Activated CD8-positive, alpha-beta T cell treated with anti-CD3 and anti-CD28 coated beads for 36 hours (primary cell): ENCODE measurements at regions not wholly inside any gene's neighbourhood (a gene's known extent, or its start where the extent isn't known, plus 50 kb on each side); places are given as distances from the start of the nearest gene placed in this dataset.

Source experiments
- ATAC-seq: fragments of 200-7000 bp; cut with Tn5 transposase; one replicate; pipeline ENCODE4 v1.10.0; 2021; ENCODE audit warnings: mild to moderate bottlenecking, moderate library complexity
- CTCF ChIA-PET: fragments of 350-600 bp; sonication (Branson Sonifier 250); formaldehyde crosslinking; loops from one replicate; lab custom pipeline; 2021; ENCODE audit warnings: antibody characterized with exemption; lab: Charles Lee
- POLR2A ChIA-PET: fragments of 350-600 bp; sonication (Branson Sonifier 250); formaldehyde crosslinking; loops from one replicate; lab custom pipeline; 2021; ENCODE audit warnings: antibody characterized with exemption; lab: Charles Lee
- DNase-seq: peaks from one replicate; pipeline ENCODE4 v3.0.0-alpha.2; 2020
- H3K27ac Mint-ChIP-seq: one replicate; pipeline ENCODE4 v1.8.0; 2021; ENCODE audit warnings: mild to moderate bottlenecking, mixed read lengths
- H3K27me3 Mint-ChIP-seq: one replicate; pipeline ENCODE4 v1.8.0; 2021; ENCODE audit warnings: mixed read lengths
- H3K36me3 Mint-ChIP-seq: one replicate; pipeline ENCODE4 v1.8.0; 2021; ENCODE audit warnings: low read depth, mixed read lengths
- H3K4me1 Mint-ChIP-seq: one replicate; pipeline ENCODE4 v1.8.0; 2021; ENCODE audit warnings: low read depth, mixed read lengths
- H3K4me3 Mint-ChIP-seq: one replicate; pipeline ENCODE4 v1.8.0; 2021; ENCODE audit warnings: mild to moderate bottlenecking, moderate library complexity, mixed read lengths
- H3K9me3 Mint-ChIP-seq: one replicate; pipeline ENCODE4 v1.8.0; 2021; ENCODE audit warnings: mixed read lengths
- CTCF ChIP-seq: fragments of 200-600 bp; IDR thresholded peaks from one replicate; pipeline ENCODE4 v1.8.0; 2022; ENCODE audit warnings: antibody characterized with exemption, mild to moderate bottlenecking
- intact Hi-C: fragments of 100-400 bp; cut with micrococcal nuclease; formaldehyde crosslinking; loops from one replicate; pipeline ENCODE4 v1.10.0; 2022

DNA sequence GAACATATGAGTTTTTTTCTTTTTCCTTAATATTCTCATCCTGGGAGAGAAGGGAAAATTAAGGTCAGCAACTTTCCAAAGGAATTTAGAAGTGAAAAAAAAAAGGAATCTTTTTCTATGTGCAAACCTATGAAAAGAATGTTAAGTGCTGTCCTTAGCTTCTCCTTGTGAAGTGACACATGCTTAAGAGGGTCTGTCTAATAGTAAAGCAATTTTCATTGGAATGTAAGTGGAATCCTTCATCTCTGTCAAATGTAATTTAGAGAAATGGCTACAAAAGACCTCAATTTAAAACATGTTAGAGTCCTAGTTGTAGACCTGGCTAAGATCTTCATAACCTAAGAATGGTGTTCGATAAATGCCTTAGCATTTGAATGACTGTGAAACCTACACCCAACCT is 117.4 kb upstream of the EPB41L3 start:
- no peak for DNase-seq

DNA sequence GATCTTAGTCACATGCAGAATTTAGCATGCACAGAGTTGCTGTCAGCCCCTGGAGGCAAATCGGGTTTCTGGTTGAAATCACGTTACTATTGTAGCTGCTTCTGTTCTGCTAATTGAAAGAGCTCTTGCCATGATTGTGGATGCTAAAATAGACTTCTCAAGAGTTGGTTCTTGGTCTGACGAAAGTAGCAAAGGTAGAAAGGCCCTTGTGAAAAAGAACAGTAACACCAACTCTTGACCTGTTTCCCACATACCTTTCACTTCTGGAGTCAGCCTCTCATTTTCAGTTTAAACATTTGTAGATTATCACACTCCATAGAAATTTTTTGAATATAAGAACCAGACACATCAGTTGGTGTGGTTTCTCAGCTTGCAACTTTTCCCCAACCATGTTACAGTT is 110.0 kb upstream of the EPB41L3 start:
- POLR2A ChIA-PET: no interaction called here
- H3K36me3 Mint-ChIP-seq: no peaks in the 10 kb centered on the region
- intact Hi-C loops: no loop called here
- H3K9me3 Mint-ChIP-seq: no peaks in the 10 kb centered on the region
- ATAC-seq (no peak), DNase-seq (no peak)
- H3K4me1 Mint-ChIP-seq: no peaks in the 10 kb centered on the region
- TF ChIP-seq CTCF: no peak
- CTCF ChIA-PET: no interaction called here
- peaks cover 2% of the 10 kb centered on the region for H3K27me3 Mint-ChIP-seq
- no peak overlapping the region for H3K27ac Mint-ChIP-seq
- no peak overlapping the region for H3K4me3 Mint-ChIP-seq

More for the DNA sequence above, 117.4 kb upstream of the EPB41L3 start:
- ChIA-PET CTCF (no interaction called here), POLR2A (no interaction called here)
- Mint-ChIP-seq H3K27ac (no peak overlapping the region), H3K9me3 (no peaks in the 10 kb centered on the region), H3K36me3 (no peaks in the 10 kb centered on the region), H3K27me3 (peaks cover 2% of the 10 kb centered on the region), H3K4me1 (no peaks in the 10 kb centered on the region), H3K4me3 (no peak overlapping the region)
- intact Hi-C loops: no loop called here
- ATAC-seq: no peak
- TF ChIP-seq CTCF: no peak

DNA sequence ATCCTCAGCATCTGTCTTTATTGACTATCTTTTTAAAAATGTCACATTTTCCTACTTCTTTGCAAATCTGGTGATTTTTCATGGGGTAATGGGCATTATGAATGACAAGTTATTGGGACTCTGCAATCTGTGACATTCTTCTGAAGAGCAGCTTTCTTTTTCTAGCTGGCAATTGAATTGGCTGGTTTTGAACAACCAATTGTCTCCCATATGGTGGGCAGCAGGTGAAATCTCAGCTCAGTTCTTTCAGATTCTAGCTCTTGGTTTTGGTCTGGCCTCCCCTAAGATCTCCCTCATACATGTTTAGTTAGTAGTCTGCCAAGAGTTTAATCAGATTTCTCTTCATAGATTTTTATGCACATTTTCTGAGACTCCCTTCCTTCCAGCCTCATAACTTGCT is 107.9 kb upstream of the EPB41L3 start:
- TF ChIP-seq CTCF: no peak
- Mint-ChIP-seq H3K36me3 (no peaks in the 10 kb centered on the region), H3K27ac (no peak overlapping the region), H3K4me1 (no peaks in the 10 kb centered on the region), H3K27me3 (peaks cover 2% of the 10 kb centered on the region), H3K4me3 (no peak overlapping the region), H3K9me3 (no peaks in the 10 kb centered on the region)
- ChIA-PET CTCF (interaction anchor here (1.3 kb wide), 1 partner anchor 578 kb away, joined by 3 read pairs; no protein-coding TSS in a partner anchor), POLR2A (no interaction called here)
- no peak for ATAC-seq
- intact Hi-C loops: no loop called here
- DNase-seq: no peak

DNA sequence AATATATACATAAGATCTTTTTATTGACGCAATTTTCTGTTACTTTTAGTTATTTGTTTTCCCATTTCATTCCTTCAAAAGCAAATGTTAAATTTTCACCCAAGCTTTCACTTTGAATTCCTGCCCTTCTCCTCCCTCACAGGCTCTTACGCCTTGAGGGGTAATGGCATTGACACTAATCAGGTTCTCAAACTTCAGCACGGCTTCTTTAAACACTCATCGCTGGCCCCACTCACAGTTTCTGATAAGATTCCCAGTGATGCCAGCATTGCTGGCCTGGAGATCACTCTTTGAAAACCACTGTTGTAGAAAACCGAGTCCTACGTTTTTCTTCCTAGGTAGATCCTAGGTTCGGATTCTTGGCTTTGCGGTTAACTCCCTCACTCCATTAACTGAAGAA is 105.6 kb upstream of the EPB41L3 start:
- DNase-seq: no peak
- Mint-ChIP-seq H3K27me3 (peaks cover 3% of the 10 kb centered on the region), H3K4me3 (no peak overlapping the region), H3K36me3 (no peaks in the 10 kb centered on the region), H3K9me3 (no peaks in the 10 kb centered on the region), H3K27ac (no peak overlapping the region), H3K4me1 (no peaks in the 10 kb centered on the region)
- ATAC-seq: no peak
- TF ChIP-seq CTCF: no peak
- POLR2A ChIA-PET: no interaction called here
- intact Hi-C loops: no loop called here
- CTCF ChIA-PET: no interaction called here

DNA sequence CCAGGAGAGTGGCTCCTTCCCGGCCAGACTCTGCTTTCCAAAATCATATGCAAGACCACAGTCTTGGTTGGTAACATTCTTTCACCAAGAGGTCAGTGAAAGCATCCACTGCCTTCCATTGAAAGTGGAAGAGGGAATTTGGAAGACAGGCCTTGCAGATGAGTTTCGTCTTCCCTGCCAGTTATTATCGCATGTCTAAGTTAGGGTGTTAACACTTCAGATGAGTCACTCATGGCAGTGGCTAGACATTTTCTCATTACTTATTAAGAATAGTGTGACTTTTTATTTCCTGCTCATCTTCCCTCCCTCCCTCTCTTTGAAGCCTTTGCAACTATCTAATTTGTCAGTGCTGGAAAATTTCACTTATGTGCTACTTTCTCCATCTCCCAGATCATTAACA is 102.9 kb upstream of the EPB41L3 start:
- ATAC-seq (no peak), DNase-seq (no peak)
- no peak for TF ChIP-seq CTCF
- ChIA-PET POLR2A (no interaction called here), CTCF (no interaction called here)
- intact Hi-C loops: no loop called here
- Mint-ChIP-seq H3K36me3 (no peaks in the 10 kb centered on the region), H3K27ac (no peak overlapping the region), H3K27me3 (peaks cover 3% of the 10 kb centered on the region), H3K9me3 (no peaks in the 10 kb centered on the region), H3K4me3 (no peak overlapping the region), H3K4me1 (no peaks in the 10 kb centered on the region)
